Limb (tissue), 2 donors: ENCODE measurements at regions not wholly inside any gene's neighbourhood (a gene's known extent, or its start where the extent isn't known, plus 50 kb on each side); places are given as distances from the start of the nearest gene placed in this dataset.
"Not testable (repeated sequence)": the region's sequence is repeated elsewhere in the genome, so short reads cannot be mapped to it uniquely, and the experiment has no call there.

Source experiments
- DNase-seq, 2 donors: peaks; one replicate each; pipeline ENCODE4 v3.0.0-alpha.2; 2016; ENCODE audit errors: extremely low spot score in 2 of 2

DNA sequence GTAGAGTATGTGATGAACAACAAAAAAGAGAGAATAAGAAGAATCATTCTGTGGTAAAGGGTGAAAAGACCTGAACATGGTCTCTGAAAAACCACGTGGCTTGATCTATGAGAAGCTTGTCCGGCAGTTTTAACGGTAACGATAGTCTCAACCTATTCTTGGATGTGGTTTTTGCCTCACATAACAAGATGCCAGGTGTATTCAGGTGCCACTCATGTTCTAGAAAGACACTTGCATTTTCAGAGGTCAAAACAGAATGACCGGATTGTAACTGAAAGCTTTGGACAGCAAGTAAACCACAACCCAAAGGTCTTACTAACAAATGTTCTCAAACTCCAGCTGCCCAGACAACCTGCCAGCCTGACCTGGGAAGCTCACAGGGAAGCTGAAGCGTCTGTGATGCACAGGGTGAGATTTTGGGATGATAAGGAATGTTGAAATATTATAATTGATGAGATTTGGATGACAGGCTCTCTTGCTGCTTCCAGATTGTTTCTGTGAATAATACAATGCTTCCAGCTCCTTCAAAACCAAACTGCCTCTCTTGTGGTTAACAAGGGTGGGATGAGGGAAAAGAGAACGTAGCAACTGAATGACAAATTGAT, 137.4 kb upstream of the GRB10 start:
- no peak for DNase-seq

DNA sequence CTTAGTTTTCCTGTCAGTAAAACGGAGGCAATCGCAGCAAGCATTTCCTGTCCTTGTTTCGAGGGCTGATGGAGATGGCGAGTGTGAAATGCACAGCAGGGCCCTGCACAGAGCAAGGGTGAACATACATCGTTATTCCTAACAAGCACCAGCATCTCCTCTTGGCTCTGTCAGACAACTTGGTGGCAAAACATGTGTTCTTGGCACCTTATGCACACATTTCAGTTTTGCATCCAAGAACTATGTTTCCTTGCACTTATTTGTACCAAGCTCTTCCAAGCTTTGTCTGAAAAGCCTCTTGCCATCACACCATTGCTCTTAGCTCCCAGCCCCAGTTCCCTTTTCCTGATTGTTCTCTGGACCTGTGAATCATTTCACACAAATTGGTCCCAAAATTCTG, 132.9 kb upstream of the GRB10 start:
- no peak for DNase-seq

DNA sequence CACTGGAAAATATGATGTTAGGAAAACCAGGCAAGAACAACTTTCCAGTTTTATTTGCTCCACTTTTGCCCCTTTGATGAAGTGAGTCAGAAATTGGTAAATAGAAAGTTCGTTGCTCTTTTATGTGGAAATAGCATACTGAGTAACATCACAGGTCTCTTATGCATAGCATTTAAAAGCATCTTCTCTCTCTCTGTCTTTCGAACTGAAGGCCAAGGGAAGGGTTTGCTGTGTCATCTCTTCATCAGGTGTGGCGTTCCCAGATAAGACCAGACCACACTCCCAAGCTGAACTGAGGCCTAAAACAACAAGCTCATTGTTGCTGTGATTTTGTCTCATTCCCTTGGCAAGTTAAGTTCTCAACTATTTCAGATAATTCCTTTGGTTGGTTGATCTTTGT, 131.8 kb upstream of the GRB10 start:
- DNase-seq = no peak

- no peak for DNase-seq
Observed at GRCh38 chr7:50908628-50909290, 126.1 kb upstream of the GRB10 start.

DNA sequence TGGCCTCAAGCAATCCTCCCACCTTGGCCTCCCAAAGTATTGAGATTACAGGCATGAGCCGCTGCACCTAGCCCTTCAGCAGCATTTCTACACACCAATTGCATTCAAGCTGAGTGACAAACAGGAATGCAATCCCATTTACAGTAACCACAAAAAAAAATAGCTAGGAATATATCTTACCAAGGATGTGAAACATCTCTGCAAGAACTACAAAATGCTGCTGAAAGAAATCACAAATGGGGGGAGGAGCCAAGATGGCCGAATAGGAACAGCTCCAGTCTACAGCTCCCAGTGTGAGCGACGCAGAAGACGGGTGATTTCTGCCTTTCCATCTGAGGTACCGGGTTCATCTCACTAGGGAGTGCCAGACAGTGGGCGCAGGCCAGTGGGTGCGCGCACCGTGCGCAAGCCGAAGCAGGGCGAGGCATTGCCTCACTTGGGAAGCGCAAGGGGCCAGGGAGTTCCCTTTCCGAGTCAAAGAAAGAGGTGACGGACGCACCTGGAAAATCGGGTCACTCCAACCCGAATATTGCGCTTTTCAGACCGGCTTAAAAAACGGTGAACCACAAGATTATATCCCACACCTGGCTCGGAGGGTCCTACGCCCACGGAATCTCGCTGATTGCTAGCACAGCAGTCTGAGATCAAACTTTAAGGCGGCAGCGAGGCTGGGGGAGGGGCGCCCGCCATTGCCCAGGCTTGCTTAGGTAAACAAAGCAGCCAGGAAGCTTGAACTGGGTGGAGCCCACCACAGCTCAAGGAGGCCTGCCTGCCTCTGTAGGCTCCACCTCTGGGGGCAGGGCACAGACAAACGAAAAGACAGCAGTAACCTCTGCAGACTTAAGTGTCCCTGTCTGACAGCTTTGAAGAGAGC, 116.1 kb upstream of the GRB10 start:
- not testable (repeated sequence) for DNase-seq

GRCh38 chr7:50887061-50887460, 104.4 kb upstream of the GRB10 start:
- DNase-seq = not testable (repeated sequence)

- DNase-seq = no peak
Observed at GRCh38 chr7:50872437-50872836, 89.7 kb upstream of the GRB10 start.

GRCh38 chr7:50869108-50869725, 86.5 kb upstream of the GRB10 start:
- no peak for DNase-seq

GRCh38 chr7:50868426-50869100, 85.9 kb upstream of the GRB10 start:
- DNase-seq = no peak

DNA sequence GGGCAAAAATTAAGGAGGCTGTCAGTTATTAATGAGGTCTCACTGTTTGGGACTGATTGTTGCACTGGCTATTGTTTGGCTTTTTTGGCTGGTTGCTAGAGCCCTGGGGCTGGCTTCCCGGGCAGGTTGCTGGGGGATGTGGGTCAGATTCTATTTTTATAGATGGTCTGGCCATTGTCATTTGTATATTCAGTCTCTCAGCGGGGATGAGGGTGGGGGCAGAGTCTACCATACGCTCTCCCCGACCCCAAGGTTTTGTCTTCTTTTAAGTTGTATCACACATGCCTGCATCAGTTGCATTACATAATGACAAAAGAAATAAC, 84.3 kb upstream of the GRB10 start:
- no peak for DNase-seq

GRCh38 chr7:50866343-50867033, 83.8 kb upstream of the GRB10 start:
- no peak for DNase-seq

GRCh38 chr7:50865450-50865849, 82.8 kb upstream of the GRB10 start:
- no peak for DNase-seq

GRCh38 chr7:50864694-50865093, 82.0 kb upstream of the GRB10 start:
- no peak for DNase-seq

- DNase-seq = no peak
Observed at GRCh38 chr7:50863053-50863452, 80.4 kb upstream of the GRB10 start.

DNA sequence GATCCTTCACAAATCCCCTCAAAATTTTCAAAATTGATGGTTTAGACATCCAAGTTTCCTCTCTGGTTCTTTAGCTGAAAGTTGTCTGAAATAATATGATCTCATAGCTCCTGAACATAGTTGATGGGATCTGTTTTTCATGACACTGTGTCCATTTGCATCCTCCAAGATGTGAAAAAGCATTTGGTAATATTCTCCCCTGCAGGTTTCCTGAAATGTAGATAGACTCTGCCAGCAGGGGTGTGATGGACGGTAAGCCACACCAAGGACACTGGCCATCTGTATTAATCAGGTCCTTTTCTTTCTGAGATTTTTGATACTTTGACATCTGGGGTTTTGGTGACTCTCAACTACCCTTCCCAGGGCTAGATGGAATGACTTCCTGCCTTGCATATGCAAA, 79.6 kb upstream of the GRB10 start:
- no peak for DNase-seq

- no peak for DNase-seq
Observed at GRCh38 chr7:50860598-50860997, 77.9 kb upstream of the GRB10 start.

DNA sequence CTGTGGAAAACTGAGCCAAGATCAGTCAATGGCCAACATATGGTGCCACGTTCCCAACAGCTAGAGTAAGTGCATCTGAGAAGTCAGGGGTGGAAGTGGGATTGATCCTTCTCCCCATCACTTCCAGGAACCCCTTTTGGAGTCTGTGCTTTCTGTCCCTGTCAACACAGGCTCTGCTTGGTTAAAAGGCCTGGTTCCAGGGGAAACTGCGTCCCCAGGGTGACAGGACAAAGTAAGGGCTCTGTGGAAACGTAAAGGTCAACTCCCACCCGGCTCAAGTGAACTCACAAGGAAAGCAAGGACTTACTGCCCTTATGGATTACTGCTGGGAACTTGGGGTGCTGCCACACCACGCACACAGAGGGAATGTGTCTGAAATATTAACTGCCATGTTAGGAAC, 77.5 kb upstream of the GRB10 start:
- no peak for DNase-seq

DNA sequence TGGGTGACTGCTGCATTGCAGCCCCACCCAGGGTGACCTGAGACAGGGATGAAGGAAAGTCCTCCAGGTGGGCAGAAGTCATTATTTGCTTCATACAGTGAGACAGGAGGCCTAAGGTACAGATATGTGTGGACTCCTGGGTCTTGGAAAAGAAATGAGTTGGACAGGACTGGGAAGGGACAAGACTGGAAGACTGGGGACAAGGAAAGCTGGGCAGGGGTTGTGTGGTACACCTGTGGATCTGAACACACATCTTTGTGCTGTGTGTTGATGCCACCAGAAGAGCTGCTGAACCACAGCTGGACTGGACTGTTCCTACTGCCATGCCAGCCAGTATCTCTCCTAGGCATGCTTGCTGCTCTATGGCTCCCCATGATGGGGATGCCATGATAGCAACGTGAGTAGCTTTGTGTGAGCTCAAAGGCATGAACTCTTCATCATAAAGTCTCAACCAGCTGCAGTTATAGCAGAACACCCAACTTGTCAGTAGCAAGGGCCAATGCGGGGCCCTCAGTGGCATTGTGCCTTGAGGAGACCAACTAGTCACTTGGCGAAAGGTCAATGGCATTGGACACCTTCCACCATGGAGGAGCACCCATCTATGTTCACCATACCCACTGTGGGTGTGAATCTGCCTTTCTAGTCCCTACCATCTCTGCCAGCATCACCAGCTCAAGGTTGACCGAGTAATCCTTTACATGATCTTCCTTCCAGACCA, 76.0 kb upstream of the GRB10 start:
- DNase-seq = no peak

DNA sequence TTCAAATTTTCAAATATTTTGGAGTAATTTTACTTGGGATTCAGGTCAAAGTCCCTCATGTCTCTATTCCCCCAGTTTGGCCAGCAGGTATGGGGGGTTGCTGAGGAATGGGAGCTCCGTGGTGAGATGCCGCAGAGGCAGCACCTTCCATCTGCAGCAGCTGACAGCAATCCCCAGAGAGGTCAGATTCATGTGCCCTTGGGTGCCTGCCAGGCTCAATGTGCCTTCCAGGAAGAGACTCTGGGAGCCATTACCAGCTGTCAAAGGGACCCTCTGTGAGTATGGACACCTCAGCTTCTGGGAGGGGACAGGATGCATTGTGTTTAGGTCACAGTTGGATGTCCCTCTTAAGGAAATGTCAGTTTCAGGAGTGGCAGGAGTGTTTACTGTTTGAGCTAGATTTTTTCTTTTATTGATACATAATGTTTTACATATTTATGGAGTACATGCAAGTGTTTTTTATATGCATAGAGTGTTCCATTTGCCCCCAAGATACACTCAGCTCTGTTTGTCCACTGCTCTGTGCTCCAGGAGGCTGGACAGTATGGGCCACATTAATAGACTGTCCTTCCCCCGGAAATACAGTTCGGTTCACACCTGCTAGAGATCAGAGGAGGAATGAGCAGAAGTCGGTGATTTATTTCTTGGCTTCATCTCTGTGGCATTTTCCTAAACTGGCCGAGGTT, 75.3 kb upstream of the GRB10 start:
- DNase-seq = no peak

GRCh38 chr7:50856806-50857205, 74.1 kb upstream of the GRB10 start:
- no peak for DNase-seq
